Activated T-cell treated with anti-CD3 and anti-CD28 coated beads for 4 hours (primary cell): ENCODE measurements at regions not wholly inside any gene's neighbourhood (a gene's known extent, or its start where the extent isn't known, plus 50 kb on each side); places are given as distances from the start of the nearest gene placed in this dataset.
A peak's percentile ranks its signal among the peaks of the same experiment; 100 is the strongest.
"Not testable (repeated sequence)": the region's sequence is repeated elsewhere in the genome, so short reads cannot be mapped to it uniquely, and the experiment has no call there.

ENCODE experiments used
- DNase-seq: peaks from one replicate; pipeline ENCODE4 v3.0.0-alpha.2; 2020

GRCh38 chr12:32010631-32011336 lies 51.6 kb downstream of the RESF1 start:
- no peak for DNase-seq

GRCh38 chr12:32012249-32012785 lies 53.1 kb downstream of the RESF1 start:
- no peak for DNase-seq

- no peak for DNase-seq
These were observed 55.8 kb downstream of the RESF1 start for GRCh38 chr12:32015036-32015435.

GRCh38 chr12:32016680-32017482 lies 57.7 kb downstream of the RESF1 start:
- no peak for DNase-seq

GRCh38 chr12:32021346-32021773 lies 62.1 kb downstream of the RESF1 start:
- DNase-seq: no peak

GRCh38 chr12:32022387-32022786 lies 63.2 kb downstream of the RESF1 start:
- DNase-seq: not testable (repeated sequence)

- DNase-seq: not testable (repeated sequence)
These were observed 64.6 kb downstream of the RESF1 start for GRCh38 chr12:32023861-32024260.

GRCh38 chr12:32024884-32025592 lies 65.8 kb downstream of the RESF1 start:
- DNase-seq: no peak

- peak; percentile 4 for DNase-seq
These were observed 66.7 kb downstream of the RESF1 start for GRCh38 chr12:32025906-32026305.

GRCh38 chr12:32027684-32028365 lies 68.6 kb downstream of the RESF1 start:
- DNase-seq: no peak

GRCh38 chr12:32030151-32030550 lies 70.9 kb downstream of the RESF1 start:
- no peak for DNase-seq

- DNase-seq: no peak
These were observed 71.5 kb downstream of the RESF1 start for GRCh38 chr12:32030676-32031075.

- DNase-seq: no peak
These were observed 71.9 kb downstream of the RESF1 start for GRCh38 chr12:32031109-32031508.

GRCh38 chr12:32032205-32032810 lies 73.1 kb downstream of the RESF1 start:
- no peak for DNase-seq

- no peak for DNase-seq
These were observed 73.2 kb upstream of the BICD1 start for GRCh38 chr12:32033406-32033805.

- no peak for DNase-seq
These were observed 72.6 kb upstream of the BICD1 start for GRCh38 chr12:32034045-32034444.

GRCh38 chr12:32036477-32037263 lies 70.0 kb upstream of the BICD1 start:
- no peak for DNase-seq

- no peak for DNase-seq
These were observed 67.3 kb upstream of the BICD1 start for GRCh38 chr12:32039347-32039746.

- DNase-seq: no peak
These were observed 66.6 kb upstream of the BICD1 start for GRCh38 chr12:32039917-32040575.

- DNase-seq: no peak
These were observed 62.6 kb upstream of the BICD1 start for GRCh38 chr12:32043928-32044549.
